ENCODE measurements at regions not wholly inside any gene's neighbourhood (a gene's known extent, or its start where the extent isn't known, plus 50 kb on each side); places are given as distances from the start of the nearest gene placed in this dataset.

DNA sequence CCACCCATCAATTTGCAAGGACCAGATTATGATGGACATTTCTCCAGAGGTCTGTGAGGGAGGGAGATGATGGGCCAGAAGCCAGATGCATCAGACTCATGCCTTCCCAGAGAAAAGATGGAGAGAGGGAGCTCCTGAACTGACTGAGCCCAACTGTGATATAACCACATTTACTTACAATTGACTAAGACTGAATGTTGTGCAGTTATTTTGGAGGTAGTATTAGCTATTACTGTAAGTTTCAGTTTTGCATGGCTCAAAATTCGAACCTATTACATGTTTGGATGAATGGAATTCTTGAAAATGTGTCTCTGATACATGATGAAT, 211.1 kb upstream of the SFSWAP start:
- TF ChIP-seq, protein P1, sequence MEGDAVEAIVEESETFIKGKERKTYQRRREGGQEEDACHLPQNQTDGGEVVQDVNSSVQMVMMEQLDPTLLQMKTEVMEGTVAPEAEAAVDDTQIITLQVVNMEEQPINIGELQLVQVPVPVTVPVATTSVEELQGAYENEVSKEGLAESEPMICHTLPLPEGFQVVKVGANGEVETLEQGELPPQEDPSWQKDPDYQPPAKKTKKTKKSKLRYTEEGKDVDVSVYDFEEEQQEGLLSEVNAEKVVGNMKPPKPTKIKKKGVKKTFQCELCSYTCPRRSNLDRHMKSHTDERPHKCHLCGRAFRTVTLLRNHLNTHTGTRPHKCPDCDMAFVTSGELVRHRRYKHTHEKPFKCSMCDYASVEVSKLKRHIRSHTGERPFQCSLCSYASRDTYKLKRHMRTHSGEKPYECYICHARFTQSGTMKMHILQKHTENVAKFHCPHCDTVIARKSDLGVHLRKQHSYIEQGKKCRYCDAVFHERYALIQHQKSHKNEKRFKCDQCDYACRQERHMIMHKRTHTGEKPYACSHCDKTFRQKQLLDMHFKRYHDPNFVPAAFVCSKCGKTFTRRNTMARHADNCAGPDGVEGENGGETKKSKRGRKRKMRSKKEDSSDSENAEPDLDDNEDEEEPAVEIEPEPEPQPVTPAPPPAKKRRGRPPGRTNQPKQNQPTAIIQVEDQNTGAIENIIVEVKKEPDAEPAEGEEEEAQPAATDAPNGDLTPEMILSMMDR (IDR thresholded peaks at IDR 0.05; ENCODE audit: unreplicated experiment), result no peak
- DNase-seq (ENCODE audit: low spot score, unreplicated experiment), result no peak
- no peak overlapping the region for H3K27ac Mint-ChIP-seq
- no peaks in the 10 kb centered on the region for H3K4me1 Mint-ChIP-seq (ENCODE audit: low read depth)
- H3K4me3 Mint-ChIP-seq (ENCODE audit: low read depth), result no peak overlapping the region
- H3K9me3 Mint-ChIP-seq (ENCODE audit: low read depth), result no peaks in the 10 kb centered on the region
- H3K36me3 Mint-ChIP-seq (ENCODE audit: insufficient read depth), result no peaks in the 10 kb centered on the region
- H3K27me3 Mint-ChIP-seq, result peaks cover 28% of the 10 kb centered on the region

- H3K9me3 Mint-ChIP-seq (ENCODE audit: low read depth), result no peaks in the 10 kb centered on the region
- H3K27me3 Mint-ChIP-seq, result peaks cover 21% of the 10 kb centered on the region
- no peak overlapping the region for H3K27ac Mint-ChIP-seq
- H3K36me3 Mint-ChIP-seq (ENCODE audit: insufficient read depth), result no peaks in the 10 kb centered on the region
- TF ChIP-seq, protein P1 (IDR thresholded peaks at IDR 0.05; ENCODE audit: unreplicated experiment), result no peak
- no peaks in the 10 kb centered on the region for H3K4me1 Mint-ChIP-seq (ENCODE audit: low read depth)
- no peak overlapping the region for H3K4me3 Mint-ChIP-seq (ENCODE audit: low read depth)
- DNase-seq (ENCODE audit: low spot score, unreplicated experiment), result no peak
Observed at GRCh38 chr12:131500564-131500963, 210.3 kb upstream of the SFSWAP start.

DNA sequence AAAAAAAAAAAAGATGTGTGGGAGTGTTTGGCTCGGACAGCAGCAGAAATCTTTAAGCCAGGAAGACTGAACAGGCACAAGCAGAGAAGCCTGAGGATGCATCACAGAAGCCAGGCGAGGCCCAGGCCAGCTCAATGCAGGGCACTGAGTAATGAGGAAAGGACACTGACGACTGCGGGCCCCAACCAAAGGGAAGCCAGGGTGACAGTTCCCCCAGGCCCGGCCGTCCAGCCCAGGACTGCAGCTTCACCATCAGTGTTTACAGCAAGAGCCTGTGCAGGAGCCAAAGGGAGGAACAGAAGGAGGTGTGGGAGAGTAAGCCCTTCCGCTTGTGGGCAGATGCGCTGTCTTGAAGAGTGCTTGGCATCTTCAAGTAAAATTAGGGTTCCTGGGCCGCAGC, 205.3 kb upstream of the SFSWAP start:
- H3K27me3 Mint-ChIP-seq, result peaks cover 14% of the 10 kb centered on the region
- H3K4me1 Mint-ChIP-seq (ENCODE audit: low read depth), result no peaks in the 10 kb centered on the region
- no peak overlapping the region for H3K27ac Mint-ChIP-seq
- TF ChIP-seq, protein P1 (IDR thresholded peaks at IDR 0.05; ENCODE audit: unreplicated experiment), result no peak
- no peaks in the 10 kb centered on the region for H3K36me3 Mint-ChIP-seq (ENCODE audit: insufficient read depth)
- no peak for DNase-seq (ENCODE audit: low spot score, unreplicated experiment)
- no peaks in the 10 kb centered on the region for H3K9me3 Mint-ChIP-seq (ENCODE audit: low read depth)
- no peak overlapping the region for H3K4me3 Mint-ChIP-seq (ENCODE audit: low read depth)

- H3K4me1 Mint-ChIP-seq (ENCODE audit: low read depth), result no peaks in the 10 kb centered on the region
- DNase-seq (ENCODE audit: low spot score, unreplicated experiment), result no peak
- TF ChIP-seq, protein P1 (IDR thresholded peaks at IDR 0.05; ENCODE audit: unreplicated experiment), result no peak
- H3K9me3 Mint-ChIP-seq (ENCODE audit: low read depth), result no peaks in the 10 kb centered on the region
- no peak overlapping the region for H3K4me3 Mint-ChIP-seq (ENCODE audit: low read depth)
- no peak overlapping the region for H3K27ac Mint-ChIP-seq
- no peaks in the 10 kb centered on the region for H3K36me3 Mint-ChIP-seq (ENCODE audit: insufficient read depth)
- H3K27me3 Mint-ChIP-seq, result peaks cover 14% of the 10 kb centered on the region
Observed at GRCh38 chr12:131506426-131506825, 204.5 kb upstream of the SFSWAP start.

- H3K4me3 Mint-ChIP-seq (ENCODE audit: low read depth), result no peak overlapping the region
- no peak for DNase-seq (ENCODE audit: low spot score, unreplicated experiment)
- H3K4me1 Mint-ChIP-seq (ENCODE audit: low read depth), result no peaks in the 10 kb centered on the region
- no peaks in the 10 kb centered on the region for H3K36me3 Mint-ChIP-seq (ENCODE audit: insufficient read depth)
- TF ChIP-seq, protein P1 (IDR thresholded peaks at IDR 0.05; ENCODE audit: unreplicated experiment), result no peak
- H3K9me3 Mint-ChIP-seq (ENCODE audit: low read depth), result no peaks in the 10 kb centered on the region
- peaks cover 14% of the 10 kb centered on the region for H3K27me3 Mint-ChIP-seq
- H3K27ac Mint-ChIP-seq, result no peak overlapping the region
Observed at GRCh38 chr12:131507094-131507493, 203.8 kb upstream of the SFSWAP start.
